Stromal cell of bone marrow (primary cell): ENCODE measurements at regions not wholly inside any gene's neighbourhood (a gene's known extent, or its start where the extent isn't known, plus 50 kb on each side); places are given as distances from the start of the nearest gene placed in this dataset.
"Not testable (repeated sequence)": the region's sequence is repeated elsewhere in the genome, so short reads cannot be mapped to it uniquely, and the experiment has no call there.

Experiments
- DNase-seq: peaks from one replicate; pipeline ENCODE4 v3.0.0-alpha.2; 2012; ENCODE audit warnings: low read depth

DNA sequence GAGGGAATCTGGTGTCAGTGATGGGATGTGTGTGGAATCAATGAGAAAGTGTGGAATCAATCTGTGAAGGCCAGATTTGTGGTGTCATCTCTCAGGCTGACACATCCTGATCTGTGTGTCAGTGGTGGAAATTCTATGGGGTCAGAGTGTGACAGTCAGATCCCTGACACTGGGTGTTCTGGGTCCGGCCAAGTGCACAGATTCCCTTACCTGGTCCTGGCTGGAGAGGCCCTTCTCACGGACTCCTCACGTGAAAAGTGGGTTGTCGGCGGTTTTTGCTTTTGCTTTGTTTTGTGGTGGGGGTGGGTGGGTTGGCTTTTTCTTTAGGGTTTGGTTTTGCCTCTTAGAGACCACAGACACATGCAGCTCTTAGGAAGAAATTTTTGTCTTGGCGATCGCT lies 618.0 kb downstream of the KCNJ18 start:
- DNase-seq: not testable (repeated sequence)

DNA sequence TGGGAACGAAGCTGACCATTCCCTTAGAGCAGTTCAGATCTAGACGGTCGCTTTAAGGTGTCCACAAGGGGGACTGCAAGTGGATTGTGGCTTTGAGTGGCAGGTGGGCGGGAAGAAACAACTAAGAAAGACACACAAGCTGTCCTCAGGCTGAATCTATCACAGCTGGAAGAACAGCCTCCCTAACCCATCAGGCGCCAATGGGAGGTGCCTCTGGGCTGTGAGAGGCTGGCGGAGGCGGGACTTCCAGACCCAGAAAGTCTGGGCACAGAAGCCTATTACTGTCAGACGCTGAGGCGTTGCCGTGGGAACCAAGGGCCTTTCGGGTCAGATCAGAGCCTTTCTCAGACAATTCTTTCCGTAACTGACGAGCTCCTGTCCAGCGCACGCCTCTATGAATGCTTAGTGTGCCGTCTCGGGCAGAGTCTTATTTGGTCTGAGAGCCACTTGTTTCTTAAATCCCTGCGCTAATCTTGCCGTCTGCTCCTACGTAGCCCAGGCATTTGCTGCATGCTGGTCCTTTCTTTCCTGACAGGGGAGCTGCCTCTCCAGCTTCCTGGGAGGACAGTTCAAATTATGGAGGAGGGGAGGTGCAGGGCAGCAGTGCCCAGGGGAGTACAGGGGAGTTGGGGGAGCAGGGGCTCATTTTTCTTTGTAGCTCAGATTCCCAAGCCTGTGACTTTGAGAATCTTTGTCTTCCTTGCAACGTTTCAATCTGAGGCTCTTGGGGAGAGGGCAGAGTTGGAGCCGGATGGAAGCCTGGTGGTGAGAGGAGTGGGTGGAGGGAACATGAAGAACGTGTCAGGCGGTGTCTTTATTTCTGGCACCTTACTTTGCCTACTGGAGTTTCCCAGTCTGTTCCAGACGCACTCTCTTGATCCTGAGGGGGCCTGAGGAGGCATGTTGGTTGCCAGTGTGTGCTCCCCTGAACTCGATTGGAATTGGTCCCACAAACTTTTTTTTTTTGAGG lies 618.7 kb downstream of the KCNJ18 start:
- no peak for DNase-seq

DNA sequence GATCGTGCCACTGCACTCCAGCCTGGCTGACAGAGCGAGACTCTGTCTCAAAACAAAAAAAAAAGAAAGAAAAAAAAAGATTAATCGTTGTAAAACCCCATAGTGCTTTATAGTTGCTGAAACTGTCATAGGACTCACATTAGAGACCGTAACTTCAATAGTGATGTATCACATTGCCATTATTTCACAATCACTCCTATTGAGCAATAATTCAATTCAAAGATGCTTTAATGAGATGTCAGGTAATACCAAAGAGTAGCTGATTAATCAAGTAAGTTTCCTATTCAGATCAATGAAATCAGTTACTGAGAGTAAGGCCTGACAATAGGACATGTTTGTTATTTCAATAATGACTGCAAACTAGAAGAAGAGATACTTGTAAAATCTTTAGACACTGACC lies 628.7 kb downstream of the KCNJ18 start:
- not testable (repeated sequence) for DNase-seq

- not testable (repeated sequence) for DNase-seq
These were observed 630.7 kb downstream of the KCNJ18 start for GRCh38 chr17:22322893-22323550.

DNA sequence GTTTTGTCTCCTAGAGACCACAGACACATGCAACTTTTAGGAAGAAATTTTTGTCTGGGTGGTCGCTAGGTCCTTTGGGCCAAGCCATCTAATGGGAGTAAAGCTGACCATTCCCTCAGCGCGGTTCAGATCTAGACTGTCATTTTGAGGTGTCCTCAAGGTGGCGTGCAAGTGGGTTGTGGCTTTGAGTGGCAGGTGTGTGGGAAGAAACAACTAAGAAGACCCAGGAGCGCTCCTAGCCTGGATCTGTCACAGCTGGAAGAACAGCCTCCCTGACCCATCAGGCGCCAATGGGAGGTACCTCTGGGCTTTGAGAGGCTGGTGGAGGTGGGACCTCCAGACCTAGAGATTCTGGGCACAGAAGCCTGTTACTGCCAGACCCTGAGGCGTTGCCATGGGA lies 645.1 kb downstream of the KCNJ18 start:
- DNase-seq: no peak

DNA sequence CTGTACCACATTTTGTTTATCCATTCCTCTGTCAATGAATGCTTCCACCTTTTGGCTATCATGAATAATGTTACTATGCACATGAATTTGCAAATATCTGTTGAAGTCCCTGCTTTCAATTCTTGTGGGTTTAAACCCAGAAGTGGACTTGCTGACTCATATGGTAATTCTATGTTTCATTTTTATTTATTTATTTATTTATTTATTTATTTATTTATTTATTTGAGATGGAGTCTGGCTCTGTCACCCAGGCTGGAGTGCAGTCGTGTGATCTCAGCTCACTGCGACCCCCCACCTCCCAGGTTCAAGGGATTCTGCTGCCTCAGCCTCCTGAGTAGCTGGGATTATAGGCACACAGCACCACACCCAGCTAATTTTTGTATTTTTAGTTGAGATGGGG lies 664.3 kb downstream of the KCNJ18 start:
- DNase-seq: not testable (repeated sequence)

DNA sequence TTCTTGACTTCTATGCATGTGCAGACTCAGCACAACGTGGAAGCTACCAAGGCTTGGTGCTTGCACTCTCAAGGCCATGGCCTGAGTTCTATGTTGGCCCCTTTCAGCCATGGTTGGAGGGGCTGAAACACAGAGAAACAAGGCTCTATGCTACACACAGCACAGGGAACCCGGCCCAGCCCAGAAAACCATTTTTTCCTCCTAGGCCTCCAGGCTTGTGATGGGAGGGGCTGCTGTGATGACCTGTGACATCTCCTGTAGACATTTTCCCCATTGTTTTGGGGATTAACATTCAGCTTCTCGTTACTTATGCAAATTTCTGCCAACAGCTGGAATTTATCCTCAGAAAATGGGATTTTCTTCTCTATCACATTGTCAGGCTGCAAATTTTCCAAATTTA lies 678.7 kb downstream of the KCNJ18 start:
- DNase-seq: not testable (repeated sequence)

DNA sequence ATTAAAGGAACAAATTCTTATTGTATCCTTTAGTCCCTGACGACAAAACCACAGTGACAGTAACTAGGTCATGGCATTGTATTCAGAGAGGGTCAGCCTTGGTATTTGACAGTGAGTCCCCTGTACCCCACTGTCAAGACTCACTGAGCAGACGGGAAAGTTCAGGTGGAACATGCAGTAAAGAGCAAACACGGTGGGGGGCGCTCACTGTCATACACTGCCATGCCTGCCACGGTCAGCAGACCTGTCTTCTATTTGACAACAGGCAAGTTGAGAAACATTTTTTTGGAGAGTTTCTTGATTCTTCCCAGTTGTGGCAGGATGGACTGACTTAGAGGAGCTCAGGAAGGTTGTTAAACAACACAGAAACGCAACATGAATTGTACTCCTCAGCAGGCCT lies 681.6 kb downstream of the KCNJ18 start:
- DNase-seq: no peak

DNA sequence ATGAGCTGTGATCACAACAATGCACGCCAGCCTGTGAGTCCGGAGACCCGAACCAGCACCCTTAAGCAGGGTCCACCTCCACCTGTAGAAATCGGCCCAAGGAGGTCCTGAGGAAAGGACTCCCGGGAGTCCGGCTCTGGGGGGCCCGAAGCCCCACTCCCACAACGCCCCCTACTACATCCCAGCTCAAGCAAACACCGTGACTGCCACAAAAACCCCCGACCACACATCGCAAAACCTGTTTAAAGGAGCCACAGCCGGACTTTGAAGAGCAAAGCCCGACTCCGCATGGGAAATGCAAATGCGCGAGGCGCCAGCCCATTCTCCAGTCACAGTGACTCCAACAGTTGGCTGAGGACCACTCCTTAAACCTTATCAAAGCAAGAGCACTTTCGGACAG lies 682.4 kb downstream of the KCNJ18 start:
- DNase-seq: no peak

DNA sequence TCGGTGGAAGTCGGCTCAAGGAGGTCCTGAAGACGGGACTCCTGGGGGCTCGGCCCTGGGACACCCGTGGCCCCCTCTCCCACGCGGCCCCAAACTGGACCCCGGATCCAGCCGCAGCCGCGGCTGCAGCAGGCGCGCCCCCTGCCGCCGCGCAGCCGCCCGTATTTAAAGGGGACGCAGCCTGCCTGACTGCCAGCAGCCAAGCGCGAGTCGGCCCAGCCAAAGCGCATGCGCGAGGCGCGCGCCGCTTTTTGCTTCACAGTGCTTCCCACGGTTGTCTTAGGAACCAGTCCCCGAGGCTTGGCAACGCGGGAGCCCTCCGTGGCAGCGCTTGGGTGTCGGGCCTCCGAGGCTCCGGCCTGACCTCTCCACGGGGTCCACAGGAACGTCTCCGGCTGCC lies 684.4 kb downstream of the KCNJ18 start:
- DNase-seq: not testable (repeated sequence)

DNA sequence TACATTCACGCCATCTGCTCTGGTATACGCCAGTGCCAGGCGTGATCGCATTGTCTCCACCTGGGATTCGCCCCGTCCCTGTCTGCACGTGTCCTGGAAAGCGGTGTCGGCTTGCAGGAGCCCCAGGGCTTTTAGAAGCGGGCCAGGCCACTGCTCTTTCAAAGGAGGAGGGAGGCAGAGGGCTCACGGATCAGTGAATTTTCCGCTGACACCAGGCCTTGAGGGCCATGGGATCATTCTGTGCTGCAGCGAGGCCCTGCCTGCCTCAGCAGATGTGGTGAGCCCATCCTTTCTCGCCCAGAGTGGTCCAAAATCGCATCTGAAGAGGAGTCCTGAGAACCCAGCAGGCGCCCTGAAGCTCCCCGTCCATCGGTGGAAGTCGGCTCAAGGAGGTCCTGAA lies 686.4 kb downstream of the KCNJ18 start:
- not testable (repeated sequence) for DNase-seq

DNA sequence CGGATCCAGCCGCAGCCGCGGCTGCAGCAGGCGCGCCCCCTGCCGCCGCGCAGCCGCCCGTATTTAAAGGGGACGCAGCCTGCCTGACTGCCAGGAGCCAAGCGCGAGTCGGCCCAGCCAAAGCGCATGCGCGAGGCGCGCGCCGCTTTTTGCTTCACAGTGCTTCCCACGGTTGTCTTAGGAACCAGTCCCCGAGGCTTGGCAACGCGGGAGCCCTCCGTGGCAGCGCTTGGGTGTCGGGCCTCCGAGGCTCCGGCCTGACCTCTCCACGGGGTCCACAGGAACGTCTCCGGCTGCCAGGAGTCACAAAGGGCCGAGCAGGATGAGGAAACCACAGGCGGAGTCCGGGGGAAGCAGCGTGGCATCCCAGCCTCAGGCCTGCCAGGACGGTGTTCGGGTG lies 689.3 kb downstream of the KCNJ18 start:
- DNase-seq: not testable (repeated sequence)

DNA sequence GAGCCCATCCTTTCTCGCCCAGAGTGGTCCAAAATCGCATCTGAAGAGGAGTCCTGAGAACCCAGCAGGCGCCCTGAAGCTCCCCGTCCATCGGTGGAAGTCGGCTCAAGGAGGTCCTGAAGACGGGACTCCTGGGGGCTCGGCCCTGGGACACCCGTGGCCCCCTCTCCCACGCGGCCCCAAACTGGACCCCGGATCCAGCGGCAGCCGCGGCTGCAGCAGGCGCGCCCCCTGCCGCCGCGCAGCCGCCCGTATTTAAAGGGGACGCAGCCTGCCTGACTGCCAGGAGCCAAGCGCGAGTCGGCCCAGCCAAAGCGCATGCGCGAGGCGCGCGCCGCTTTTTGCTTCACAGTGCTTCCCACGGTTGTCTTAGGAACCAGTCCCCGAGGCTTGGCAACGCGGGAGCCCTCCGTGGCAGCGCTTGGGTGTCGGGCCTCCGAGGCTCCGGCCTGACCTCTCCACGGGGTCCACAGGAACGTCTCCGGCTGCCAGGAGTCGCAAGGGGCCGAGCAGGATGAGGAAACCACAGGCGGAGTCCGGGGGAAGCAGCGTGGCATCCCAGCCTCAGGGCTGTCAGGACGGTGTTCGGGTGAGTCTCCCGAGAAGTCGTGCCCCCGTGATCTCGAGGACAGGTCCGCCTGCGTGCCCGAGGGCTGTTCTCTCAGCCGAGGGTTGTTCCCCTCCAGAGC lies 691.6 kb downstream of the KCNJ18 start:
- not testable (repeated sequence) for DNase-seq

- DNase-seq: not testable (repeated sequence)
These were observed 692.1 kb downstream of the KCNJ18 start for GRCh38 chr17:22384461-22384800.

DNA sequence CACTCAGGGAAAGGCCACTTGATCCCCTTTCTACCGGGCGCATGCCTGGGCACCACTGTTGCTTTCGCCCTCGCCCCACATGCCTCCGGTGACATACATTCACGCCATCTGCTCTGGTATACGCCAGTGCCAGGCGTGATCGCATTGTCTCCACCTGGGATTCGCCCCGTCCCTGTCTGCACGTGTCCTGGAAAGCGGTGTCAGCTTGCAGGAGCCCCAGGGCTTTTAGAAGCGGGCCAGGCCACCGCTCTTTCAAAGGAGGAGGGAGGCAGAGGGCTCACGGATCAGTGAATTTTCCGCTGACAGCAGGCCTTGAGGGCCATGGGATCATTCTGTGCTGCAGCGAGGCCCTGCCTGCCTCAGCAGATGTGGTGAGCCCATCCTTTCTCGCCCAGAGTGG lies 706.1 kb downstream of the KCNJ18 start:
- DNase-seq: not testable (repeated sequence)

- not testable (repeated sequence) for DNase-seq
These were observed 706.7 kb downstream of the KCNJ18 start for GRCh38 chr17:22399037-22399436.

GRCh38 chr17:22405080-22405479 lies 712.8 kb downstream of the KCNJ18 start:
- DNase-seq: not testable (repeated sequence)

- no peak for DNase-seq
These were observed 716.9 kb downstream of the KCNJ18 start for GRCh38 chr17:22409160-22409751.

GRCh38 chr17:22410136-22410535 lies 717.8 kb downstream of the KCNJ18 start:
- no peak for DNase-seq

- no peak for DNase-seq
These were observed 719.0 kb downstream of the KCNJ18 start for GRCh38 chr17:22411185-22411784.

DNA sequence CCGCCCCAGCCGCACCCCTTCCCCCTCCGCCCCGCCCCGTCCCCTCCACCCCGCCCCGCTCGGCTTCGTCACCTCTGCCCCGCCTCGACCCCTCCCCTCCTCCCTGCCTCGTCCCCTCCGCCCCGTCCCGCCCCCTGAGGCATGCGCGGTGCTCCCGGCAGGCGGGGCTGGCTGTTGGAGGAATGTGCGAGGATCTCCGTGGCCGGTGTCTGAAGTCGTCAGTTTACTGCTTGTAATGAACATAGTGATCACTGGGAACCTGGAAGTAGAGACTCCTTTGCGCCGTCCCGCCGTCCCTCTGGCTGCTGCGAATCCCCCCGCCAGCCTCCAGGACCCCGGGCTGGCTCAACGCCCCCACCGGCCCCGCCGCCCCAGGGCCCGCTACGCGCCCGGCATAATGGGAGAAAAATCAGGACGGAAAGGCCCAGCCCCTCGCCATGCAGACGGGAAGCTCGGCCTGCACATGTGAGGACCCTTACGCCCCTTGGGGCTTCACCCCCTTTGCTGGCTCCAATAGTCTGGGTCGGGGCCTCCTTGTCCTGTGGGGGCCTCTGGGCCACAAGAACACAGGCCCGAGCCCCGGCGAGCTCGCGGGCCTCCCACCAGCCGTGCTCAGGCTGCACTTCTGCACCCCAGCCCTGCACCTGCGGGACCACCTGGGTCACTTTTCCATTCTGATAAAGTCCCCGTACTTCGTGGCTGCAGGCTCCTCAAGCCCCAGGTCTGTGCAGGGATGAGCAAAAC lies 743.1 kb downstream of the KCNJ18 start:
- DNase-seq: no peak
